ENCODE measurements at regions not wholly inside any gene's neighbourhood (a gene's known extent, or its start where the extent isn't known, plus 50 kb on each side); places are given as distances from the start of the nearest gene placed in this dataset.

- TF ChIP-seq CTCF (IDR thresholded peaks at IDR 0.05) (no peak), EZH2 (IDR thresholded peaks at IDR 0.05; ENCODE audit: borderline replicate concordance, insufficient read depth, low read depth, low read length, poor library complexity, severe bottlenecking) (no peak)
Observed at GRCh38 chrX:43500996-43501694, 155.0 kb upstream of the MAOA start.

Measured in B cell (primary cell).